ENCODE measurements at regions not wholly inside any gene's neighbourhood (a gene's known extent, or its start where the extent isn't known, plus 50 kb on each side); places are given as distances from the start of the nearest gene placed in this dataset.
"Not testable (repeated sequence)": the region's sequence is repeated elsewhere in the genome, so short reads cannot be mapped to it uniquely, and the experiment has no call there.

DNA sequence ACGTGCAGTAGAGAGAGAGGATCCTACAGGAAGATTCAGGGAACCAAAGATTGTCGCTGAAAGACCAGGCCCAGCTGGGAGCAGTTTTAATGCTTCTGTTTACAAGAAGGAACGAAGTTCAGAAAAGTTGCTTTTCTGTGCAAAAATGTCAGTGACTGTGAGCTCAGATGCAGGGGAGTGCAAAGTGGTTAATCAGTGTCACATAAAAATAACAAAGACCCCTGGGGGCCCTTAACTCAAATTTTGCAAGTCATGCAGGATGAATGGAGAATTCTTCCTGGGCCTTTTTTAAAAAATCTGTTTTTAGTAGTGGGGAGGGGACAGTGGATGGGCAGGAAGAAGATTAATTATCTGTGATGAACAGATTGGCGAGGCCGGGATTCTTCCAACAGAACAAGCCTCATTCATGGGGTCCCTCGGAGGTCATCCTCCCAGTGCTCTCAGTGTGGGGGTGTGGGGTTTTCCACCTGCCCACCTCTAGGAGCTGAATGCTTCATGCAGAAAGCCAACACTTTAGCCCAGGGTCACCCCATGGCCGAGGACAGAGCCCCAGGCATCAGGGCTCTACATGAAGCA, 167.2 kb downstream of the UQCRFS1 start:
- ChIA-PET CTCF (no interaction called here), POLR2A (no interaction called here)
- no peak for DNase-seq (ENCODE audit: low read depth)
- TF ChIP-seq CTCF (IDR thresholded peaks at IDR 0.05; ENCODE audit: insufficient read depth, low read depth, low read length), result no peak
- Histone ChIP-seq H3K36me3 (ENCODE audit: control insufficient read depth, insufficient read depth, low read length) (no peaks in the 10 kb centered on the region), H3K27me3 (ENCODE audit: control insufficient read depth, insufficient read depth, low read length) (no peaks in the 10 kb centered on the region), H3K4me3 (ENCODE audit: low read depth, low read length) (no peak overlapping the region)

DNA sequence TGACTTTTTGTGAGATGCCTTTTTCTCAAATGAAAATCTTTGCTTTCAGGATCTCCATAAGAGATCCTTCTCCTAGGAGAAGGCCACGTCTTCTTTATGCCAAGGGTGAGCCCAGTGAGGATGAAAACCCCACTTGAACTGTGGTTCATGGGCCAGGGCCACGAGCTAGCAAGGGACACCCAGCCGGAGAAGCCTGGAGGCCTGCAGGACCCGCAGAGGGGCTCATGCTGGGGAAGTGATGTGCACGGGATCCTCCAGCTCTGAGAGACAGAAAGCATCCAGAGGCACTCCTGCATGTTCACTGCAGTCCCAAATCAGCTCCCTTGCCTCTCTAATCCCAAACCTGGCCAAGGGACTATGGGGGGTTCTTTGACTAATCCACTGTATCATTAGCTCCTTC, 168.9 kb downstream of the UQCRFS1 start:
- no peak overlapping the region for H3K4me3 ChIP-seq (ENCODE audit: low read depth, low read length)
- no peak for DNase-seq (ENCODE audit: low read depth)
- H3K27me3 ChIP-seq (ENCODE audit: control insufficient read depth, insufficient read depth, low read length), result no peaks in the 10 kb centered on the region
- no peaks in the 10 kb centered on the region for H3K36me3 ChIP-seq (ENCODE audit: control insufficient read depth, insufficient read depth, low read length)
- TF ChIP-seq CTCF (IDR thresholded peaks at IDR 0.05; ENCODE audit: insufficient read depth, low read depth, low read length), result no peak
- ChIA-PET POLR2A (no interaction called here), CTCF (no interaction called here)

DNA sequence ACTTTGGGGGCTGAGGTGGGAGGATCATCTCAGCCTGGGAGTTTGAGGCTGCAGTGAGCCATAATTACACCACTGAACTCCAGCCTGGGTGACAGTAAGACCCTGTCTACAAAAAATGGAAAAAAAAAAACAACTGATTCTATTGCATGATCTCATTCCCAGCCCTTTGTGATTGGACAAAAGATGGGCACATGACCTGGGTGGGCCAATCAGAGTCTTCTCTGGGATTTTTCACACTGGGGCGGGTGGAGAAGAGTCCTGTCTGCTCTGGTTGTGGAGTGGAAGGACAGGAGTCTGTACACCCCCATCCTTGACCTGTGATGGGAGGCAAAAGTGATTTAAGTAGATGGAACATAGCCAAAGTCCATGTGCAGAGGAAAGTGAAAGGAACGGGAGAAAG, 170.5 kb downstream of the UQCRFS1 start:
- no peak for TF ChIP-seq CTCF (IDR thresholded peaks at IDR 0.05; ENCODE audit: insufficient read depth, low read depth, low read length)
- Histone ChIP-seq H3K27me3 (ENCODE audit: control insufficient read depth, insufficient read depth, low read length) (no peaks in the 10 kb centered on the region), H3K4me3 (ENCODE audit: low read depth, low read length) (no peak overlapping the region), H3K36me3 (ENCODE audit: control insufficient read depth, insufficient read depth, low read length) (no peaks in the 10 kb centered on the region)
- CTCF ChIA-PET, result interaction anchor here (0.5 kb wide), 1 partner anchor 26 kb away, joined by 3 read pairs; no protein-coding TSS in a partner anchor
- DNase-seq (ENCODE audit: low read depth), result no peak
- POLR2A ChIA-PET, result no interaction called here

GRCh38 chr19:29040951-29041350, 172.0 kb downstream of the UQCRFS1 start:
- TF ChIP-seq CTCF (IDR thresholded peaks at IDR 0.05; ENCODE audit: insufficient read depth, low read depth, low read length), result no peak
- Histone ChIP-seq H3K4me3 (ENCODE audit: low read depth, low read length) (no peak overlapping the region), H3K27me3 (ENCODE audit: control insufficient read depth, insufficient read depth, low read length) (no peaks in the 10 kb centered on the region), H3K36me3 (ENCODE audit: control insufficient read depth, insufficient read depth, low read length) (no peaks in the 10 kb centered on the region)
- ChIA-PET CTCF (no interaction called here), POLR2A (no interaction called here)
- DNase-seq (ENCODE audit: low read depth), result no peak

GRCh38 chr19:29040292-29040691, 172.7 kb downstream of the UQCRFS1 start:
- DNase-seq (ENCODE audit: low read depth), result no peak
- no peak overlapping the region for H3K4me3 ChIP-seq (ENCODE audit: low read depth, low read length)
- POLR2A ChIA-PET, result no interaction called here

GRCh38 chr19:29039036-29039435, 173.9 kb downstream of the UQCRFS1 start:
- H3K27me3 ChIP-seq (ENCODE audit: control insufficient read depth, insufficient read depth, low read length); H3K4me3 ChIP-seq (ENCODE audit: low read depth, low read length); POLR2A ChIA-PET; CTCF ChIA-PET; H3K36me3 ChIP-seq (ENCODE audit: control insufficient read depth, insufficient read depth, low read length); DNase-seq (ENCODE audit: low read depth): not testable (repeated sequence)

More at GRCh38 chr19:29040292-29040691, 172.7 kb downstream of the UQCRFS1 start:
- H3K27me3 ChIP-seq (ENCODE audit: control insufficient read depth, insufficient read depth, low read length), result no peaks in the 10 kb centered on the region
- CTCF ChIA-PET, result no interaction called here
- no peak for TF ChIP-seq CTCF (IDR thresholded peaks at IDR 0.05; ENCODE audit: insufficient read depth, low read depth, low read length)
- H3K36me3 ChIP-seq (ENCODE audit: control insufficient read depth, insufficient read depth, low read length), result no peaks in the 10 kb centered on the region

Data from BJ (cell line).